ENCODE measurements at regions not wholly inside any gene's neighbourhood (a gene's known extent, or its start where the extent isn't known, plus 50 kb on each side); places are given as distances from the start of the nearest gene placed in this dataset.

GRCh38 chr2:34601561-34601960 lies 1002.5 kb upstream of the FAM98A start:
- TF ChIP-seq CHD2 (IDR thresholded peaks at IDR 0.05; ENCODE audit: borderline replicate concordance, low read depth, low read length) (no peak), EZH2 (IDR thresholded peaks at IDR 0.05; ENCODE audit: borderline replicate concordance, control insufficient read depth, low read depth, low read length) (no peak), FOXM1 (IDR thresholded peaks at IDR 0.05; ENCODE audit: low read depth, low read length) (no peak), ZNF274 (IDR thresholded peaks at IDR 0.05; ENCODE audit: insufficient read depth, insufficient read length) (no peak), SIN3A (IDR thresholded peaks at IDR 0.05; ENCODE audit: low read depth, low read length) (no peak), SP1 (IDR thresholded peaks at IDR 0.05; ENCODE audit: low read depth, low read length) (no peak), BHLHE40 (IDR thresholded peaks at IDR 0.05; ENCODE audit: borderline replicate concordance in 1 of 2, low read depth in 2 of 2, low read length in 1 of 2) (no peak), TBL1XR1 (IDR thresholded peaks at IDR 0.05; ENCODE audit: low read depth, low read length) (no peak), POLR2A (IDR thresholded peaks at IDR 0.05; ENCODE audit: low read depth, low read length) (no peak), MAX (IDR thresholded peaks at IDR 0.05; ENCODE audit: low read depth, low read length) (no peak), CBX3 (IDR thresholded peaks at IDR 0.05; ENCODE audit: borderline replicate concordance, low read depth) (no peak)
- TF ChIP-seq, protein P1, sequence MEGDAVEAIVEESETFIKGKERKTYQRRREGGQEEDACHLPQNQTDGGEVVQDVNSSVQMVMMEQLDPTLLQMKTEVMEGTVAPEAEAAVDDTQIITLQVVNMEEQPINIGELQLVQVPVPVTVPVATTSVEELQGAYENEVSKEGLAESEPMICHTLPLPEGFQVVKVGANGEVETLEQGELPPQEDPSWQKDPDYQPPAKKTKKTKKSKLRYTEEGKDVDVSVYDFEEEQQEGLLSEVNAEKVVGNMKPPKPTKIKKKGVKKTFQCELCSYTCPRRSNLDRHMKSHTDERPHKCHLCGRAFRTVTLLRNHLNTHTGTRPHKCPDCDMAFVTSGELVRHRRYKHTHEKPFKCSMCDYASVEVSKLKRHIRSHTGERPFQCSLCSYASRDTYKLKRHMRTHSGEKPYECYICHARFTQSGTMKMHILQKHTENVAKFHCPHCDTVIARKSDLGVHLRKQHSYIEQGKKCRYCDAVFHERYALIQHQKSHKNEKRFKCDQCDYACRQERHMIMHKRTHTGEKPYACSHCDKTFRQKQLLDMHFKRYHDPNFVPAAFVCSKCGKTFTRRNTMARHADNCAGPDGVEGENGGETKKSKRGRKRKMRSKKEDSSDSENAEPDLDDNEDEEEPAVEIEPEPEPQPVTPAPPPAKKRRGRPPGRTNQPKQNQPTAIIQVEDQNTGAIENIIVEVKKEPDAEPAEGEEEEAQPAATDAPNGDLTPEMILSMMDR (IDR thresholded peaks at IDR 0.05 in 2 of 3, conservative IDR thresholded peaks at IDR 0.05 in 1 of 3; ENCODE audit: control insufficient read depth in 2 of 3, extremely low read depth in 1 of 3, insufficient read depth in 1 of 3, low read depth in 3 of 3, low read length in 3 of 3), result no peak
- TF ChIP-seq, protein P2, sequence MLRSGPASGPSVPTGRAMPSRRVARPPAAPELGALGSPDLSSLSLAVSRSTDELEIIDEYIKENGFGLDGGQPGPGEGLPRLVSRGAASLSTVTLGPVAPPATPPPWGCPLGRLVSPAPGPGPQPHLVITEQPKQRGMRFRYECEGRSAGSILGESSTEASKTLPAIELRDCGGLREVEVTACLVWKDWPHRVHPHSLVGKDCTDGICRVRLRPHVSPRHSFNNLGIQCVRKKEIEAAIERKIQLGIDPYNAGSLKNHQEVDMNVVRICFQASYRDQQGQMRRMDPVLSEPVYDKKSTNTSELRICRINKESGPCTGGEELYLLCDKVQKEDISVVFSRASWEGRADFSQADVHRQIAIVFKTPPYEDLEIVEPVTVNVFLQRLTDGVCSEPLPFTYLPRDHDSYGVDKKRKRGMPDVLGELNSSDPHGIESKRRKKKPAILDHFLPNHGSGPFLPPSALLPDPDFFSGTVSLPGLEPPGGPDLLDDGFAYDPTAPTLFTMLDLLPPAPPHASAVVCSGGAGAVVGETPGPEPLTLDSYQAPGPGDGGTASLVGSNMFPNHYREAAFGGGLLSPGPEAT (IDR thresholded peaks at IDR 0.05; ENCODE audit: low read depth), result no peak

Data from GM12878 (cell line).